NT2/D1 (cell line): ENCODE measurements at regions not wholly inside any gene's neighbourhood (a gene's known extent, or its start where the extent isn't known, plus 50 kb on each side); places are given as distances from the start of the nearest gene placed in this dataset.
"Not testable (repeated sequence)": the region's sequence is repeated elsewhere in the genome, so short reads cannot be mapped to it uniquely, and the experiment has no call there.

ENCODE experiments used
- DNase-seq: peaks from one replicate; pipeline ENCODE4 v3.0.0-alpha.2; 2011; ENCODE audit warnings: low read depth, low spot score
- H3K27me3 ChIP-seq: 2 replicates; pipeline ENCODE4 v1.6.0; 2011; ENCODE audit warnings: mild to moderate bottlenecking; ENCODE audit not compliant: insufficient read length, insufficient read depth
- H3K36me3 ChIP-seq: 2 replicates; pipeline ENCODE4 v1.6.1; 2011; ENCODE audit warnings: mild to moderate bottlenecking, low read length, mixed read lengths; ENCODE audit not compliant: insufficient read depth, insufficient read length
- H3K4me1 ChIP-seq: 2 replicates; pipeline ENCODE4 v1.5.1; 2011; ENCODE audit not compliant: insufficient read depth, insufficient read length
- H3K4me3 ChIP-seq: 2 replicates; pipeline ENCODE4 v1.5.1; 2011; ENCODE audit warnings: low read depth; ENCODE audit not compliant: insufficient read length
- H3K9ac ChIP-seq: 2 replicates; pipeline ENCODE4 v1.6.0; 2011; ENCODE audit warnings: low read depth; ENCODE audit not compliant: insufficient read length
- H3K9me3 ChIP-seq: 2 replicates; pipeline ENCODE4 v1.5.1; 2011; ENCODE audit warnings: mild to moderate bottlenecking, low read length; ENCODE audit not compliant: insufficient read depth
- SUZ12 ChIP-seq: IDR thresholded peaks from 2 replicates; pipeline ENCODE4 v1.6.1; 2011; ENCODE audit not compliant: insufficient read length, insufficient read depth; ENCODE audit errors: extremely low read depth
- YY1 ChIP-seq: IDR thresholded peaks from 2 replicates; pipeline ENCODE4 v1.6.1; 2011; ENCODE audit not compliant: insufficient read length, insufficient read depth
- ZNF274 ChIP-seq: IDR thresholded peaks from 2 replicates; pipeline ENCODE4 v1.6.1; 2011; ENCODE audit warnings: mild to moderate bottlenecking, low read depth, low read length

GRCh38 chr6:84596488-84596887 lies 167.9 kb downstream of the TBX18 start:
- no peak overlapping the region for H3K9ac ChIP-seq
- DNase-seq = no peak
- no peak overlapping the region for H3K4me3 ChIP-seq
- TF ChIP-seq ZNF274 (no peak), YY1 (no peak), SUZ12 (no peak)
- no peaks in the 10 kb centered on the region for H3K27me3 ChIP-seq
- no peaks in the 10 kb centered on the region for H3K9me3 ChIP-seq
- H3K4me1 ChIP-seq = no peaks in the 10 kb centered on the region
- no peaks in the 10 kb centered on the region for H3K36me3 ChIP-seq

- H3K9me3 ChIP-seq = no peaks in the 10 kb centered on the region; the same call in 1 of the 2 replicates
- no peak for DNase-seq
- TF ChIP-seq YY1 = no peak
- no peak for TF ChIP-seq SUZ12
- TF ChIP-seq ZNF274 = no peak
Observed at GRCh38 chr6:84588697-84589080, 175.7 kb downstream of the TBX18 start.

GRCh38 chr6:84587994-84588696 lies 176.3 kb downstream of the TBX18 start:
- not testable (repeated sequence) for H3K9ac ChIP-seq, DNase-seq, H3K27me3 ChIP-seq

More at GRCh38 chr6:84588697-84589080, 175.7 kb downstream of the TBX18 start:
- Histone ChIP-seq H3K36me3 (no peaks in the 10 kb centered on the region), H3K4me3 (no peak overlapping the region), H3K27me3 (no peaks in the 10 kb centered on the region), H3K9ac (no peak overlapping the region), H3K4me1 (no peaks in the 10 kb centered on the region)

GRCh38 chr6:84587202-84587940 lies 177.0 kb downstream of the TBX18 start:
- not testable (repeated sequence) for H3K4me3 ChIP-seq, H3K36me3 ChIP-seq, H3K4me1 ChIP-seq, H3K9ac ChIP-seq, H3K27me3 ChIP-seq, DNase-seq, H3K9me3 ChIP-seq

More at GRCh38 chr6:84587994-84588696, 176.3 kb downstream of the TBX18 start:
- not testable (repeated sequence) for H3K4me1 ChIP-seq, H3K36me3 ChIP-seq, H3K9me3 ChIP-seq, H3K4me3 ChIP-seq

GRCh38 chr6:84583784-84584183 lies 180.6 kb downstream of the TBX18 start:
- Histone ChIP-seq H3K4me3 (no peak overlapping the region), H3K27me3 (no peaks in the 10 kb centered on the region), H3K4me1 (no peaks in the 10 kb centered on the region), H3K9me3 (no peaks in the 10 kb centered on the region; the same call in 1 of the 2 replicates), H3K9ac (no peak overlapping the region), H3K36me3 (no peaks in the 10 kb centered on the region)
- DNase-seq = no peak
- TF ChIP-seq ZNF274 (no peak), YY1 (no peak), SUZ12 (no peak)

GRCh38 chr6:84582997-84583396 lies 181.4 kb downstream of the TBX18 start:
- Histone ChIP-seq H3K4me3 (no peak overlapping the region), H3K9me3 (no peaks in the 10 kb centered on the region; the same call in 1 of the 2 replicates), H3K9ac (no peak overlapping the region), H3K36me3 (no peaks in the 10 kb centered on the region), H3K27me3 (no peaks in the 10 kb centered on the region), H3K4me1 (no peaks in the 10 kb centered on the region)
- DNase-seq = no peak
- no peak for TF ChIP-seq ZNF274
- no peak for TF ChIP-seq SUZ12
- no peak for TF ChIP-seq YY1

GRCh38 chr6:84581494-84582259 lies 182.7 kb downstream of the TBX18 start:
- TF ChIP-seq ZNF274 (no peak), SUZ12 (no peak), YY1 (no peak)
- DNase-seq = no peak
- Histone ChIP-seq H3K9me3 (no peaks in the 10 kb centered on the region), H3K4me3 (no peak overlapping the region), H3K9ac (no peak overlapping the region), H3K4me1 (no peaks in the 10 kb centered on the region), H3K27me3 (no peaks in the 10 kb centered on the region), H3K36me3 (no peaks in the 10 kb centered on the region)
